ENCODE measurements at regions not wholly inside any gene's neighbourhood (a gene's known extent, or its start where the extent isn't known, plus 50 kb on each side); places are given as distances from the start of the nearest gene placed in this dataset.

- ChIA-PET CTCF (no interaction called here), POLR2A (no interaction called here)
- no peak for DNase-seq (ENCODE audit: extremely low spot score)
- TF ChIP-seq CTCF (IDR thresholded peaks at IDR 0.05; ENCODE audit: control extremely low read depth, extremely low read depth, low read depth, missing control alignments), result no peak
Measured at GRCh38 chr18:78165525-78165924, 814.1 kb upstream of the SALL3 start.

GRCh38 chr18:78168526-78168925, 811.1 kb upstream of the SALL3 start:
- no peak for DNase-seq (ENCODE audit: extremely low spot score)
- ChIA-PET POLR2A (no interaction called here), CTCF (interaction anchor here (1.0 to 1.2 kb wide), 4 partner anchors 12 to 29 kb away, joined by 3 read pairs; no protein-coding TSS in a partner anchor)
- TF ChIP-seq CTCF (IDR thresholded peaks at IDR 0.05; ENCODE audit: control extremely low read depth, extremely low read depth, low read depth, missing control alignments), result no peak

GRCh38 chr18:78169174-78169864, 810.3 kb upstream of the SALL3 start:
- TF ChIP-seq CTCF (IDR thresholded peaks at IDR 0.05; ENCODE audit: control extremely low read depth, extremely low read depth, low read depth, missing control alignments), result no peak
- ChIA-PET POLR2A (no interaction called here), CTCF (no interaction called here)
- DNase-seq (ENCODE audit: extremely low spot score), result no peak

- DNase-seq (ENCODE audit: extremely low spot score), result no peak
- ChIA-PET CTCF (no interaction called here), POLR2A (no interaction called here)
- no peak for TF ChIP-seq CTCF (IDR thresholded peaks at IDR 0.05; ENCODE audit: control extremely low read depth, extremely low read depth, low read depth, missing control alignments)
Measured at GRCh38 chr18:78171954-78172353, 807.7 kb upstream of the SALL3 start.

GRCh38 chr18:78174737-78175136, 804.9 kb upstream of the SALL3 start:
- ChIA-PET POLR2A (no interaction called here), CTCF (no interaction called here)
- DNase-seq (ENCODE audit: extremely low spot score), result no peak
- TF ChIP-seq CTCF (IDR thresholded peaks at IDR 0.05; ENCODE audit: control extremely low read depth, extremely low read depth, low read depth, missing control alignments), result no peak

- no peak for TF ChIP-seq CTCF (IDR thresholded peaks at IDR 0.05; ENCODE audit: control extremely low read depth, extremely low read depth, low read depth, missing control alignments)
- CTCF ChIA-PET, result no interaction called here
- POLR2A ChIA-PET, result no interaction called here
- DNase-seq (ENCODE audit: extremely low spot score), result no peak
Measured at GRCh38 chr18:78178812-78179211, 800.8 kb upstream of the SALL3 start.

All from GM10248 (cell line).